ENCODE measurements at regions not wholly inside any gene's neighbourhood (a gene's known extent, or its start where the extent isn't known, plus 50 kb on each side); places are given as distances from the start of the nearest gene placed in this dataset.

DNA sequence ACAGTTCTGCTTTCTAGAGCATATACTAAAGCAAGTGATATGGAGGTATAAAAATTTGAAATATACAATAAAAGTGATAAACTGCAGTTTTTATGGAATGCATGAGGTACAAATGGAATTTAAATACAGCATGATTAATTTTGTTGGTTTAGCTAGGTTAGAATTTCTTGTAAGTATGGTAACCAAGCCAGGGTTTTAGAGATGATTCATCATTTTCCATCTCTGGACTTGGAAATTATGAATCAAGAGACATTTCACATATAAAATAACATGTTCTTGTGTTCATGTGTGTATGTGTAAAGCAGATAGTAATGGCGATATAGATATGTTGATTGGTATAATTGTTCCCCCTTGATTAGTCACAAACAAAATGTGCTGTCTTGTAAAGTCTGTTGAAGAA, 1219.8 kb downstream of the CDH8 start:
- no peak for TF ChIP-seq FOXA2 (IDR thresholded peaks at IDR 0.05)
- no peak for TF ChIP-seq FOXA1 (IDR thresholded peaks at IDR 0.05)
- no peak for TF ChIP-seq SP1 (IDR thresholded peaks at IDR 0.05)
- TF ChIP-seq, protein P1, sequence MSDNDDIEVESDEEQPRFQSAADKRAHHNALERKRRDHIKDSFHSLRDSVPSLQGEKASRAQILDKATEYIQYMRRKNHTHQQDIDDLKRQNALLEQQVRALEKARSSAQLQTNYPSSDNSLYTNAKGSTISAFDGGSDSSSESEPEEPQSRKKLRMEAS (IDR thresholded peaks at IDR 0.05), result no peak
- TF ChIP-seq YY1 (IDR thresholded peaks at IDR 0.05), result no peak
- no peak for TF ChIP-seq HNF4G (IDR thresholded peaks at IDR 0.05)
- no peak for TF ChIP-seq NR2F2 (IDR thresholded peaks at IDR 0.05)
- no peak for TF ChIP-seq ZBTB33 (IDR thresholded peaks at IDR 0.05)
- TF ChIP-seq RXRA (IDR thresholded peaks at IDR 0.05), result no peak
- TF ChIP-seq, protein P2, sequence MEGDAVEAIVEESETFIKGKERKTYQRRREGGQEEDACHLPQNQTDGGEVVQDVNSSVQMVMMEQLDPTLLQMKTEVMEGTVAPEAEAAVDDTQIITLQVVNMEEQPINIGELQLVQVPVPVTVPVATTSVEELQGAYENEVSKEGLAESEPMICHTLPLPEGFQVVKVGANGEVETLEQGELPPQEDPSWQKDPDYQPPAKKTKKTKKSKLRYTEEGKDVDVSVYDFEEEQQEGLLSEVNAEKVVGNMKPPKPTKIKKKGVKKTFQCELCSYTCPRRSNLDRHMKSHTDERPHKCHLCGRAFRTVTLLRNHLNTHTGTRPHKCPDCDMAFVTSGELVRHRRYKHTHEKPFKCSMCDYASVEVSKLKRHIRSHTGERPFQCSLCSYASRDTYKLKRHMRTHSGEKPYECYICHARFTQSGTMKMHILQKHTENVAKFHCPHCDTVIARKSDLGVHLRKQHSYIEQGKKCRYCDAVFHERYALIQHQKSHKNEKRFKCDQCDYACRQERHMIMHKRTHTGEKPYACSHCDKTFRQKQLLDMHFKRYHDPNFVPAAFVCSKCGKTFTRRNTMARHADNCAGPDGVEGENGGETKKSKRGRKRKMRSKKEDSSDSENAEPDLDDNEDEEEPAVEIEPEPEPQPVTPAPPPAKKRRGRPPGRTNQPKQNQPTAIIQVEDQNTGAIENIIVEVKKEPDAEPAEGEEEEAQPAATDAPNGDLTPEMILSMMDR (IDR thresholded peaks at IDR 0.05; ENCODE audit: low read depth, low read length, missing input control), result no peak
- TF ChIP-seq RAD21 (IDR thresholded peaks at IDR 0.05), result no peak
- TF ChIP-seq, protein P3, sequence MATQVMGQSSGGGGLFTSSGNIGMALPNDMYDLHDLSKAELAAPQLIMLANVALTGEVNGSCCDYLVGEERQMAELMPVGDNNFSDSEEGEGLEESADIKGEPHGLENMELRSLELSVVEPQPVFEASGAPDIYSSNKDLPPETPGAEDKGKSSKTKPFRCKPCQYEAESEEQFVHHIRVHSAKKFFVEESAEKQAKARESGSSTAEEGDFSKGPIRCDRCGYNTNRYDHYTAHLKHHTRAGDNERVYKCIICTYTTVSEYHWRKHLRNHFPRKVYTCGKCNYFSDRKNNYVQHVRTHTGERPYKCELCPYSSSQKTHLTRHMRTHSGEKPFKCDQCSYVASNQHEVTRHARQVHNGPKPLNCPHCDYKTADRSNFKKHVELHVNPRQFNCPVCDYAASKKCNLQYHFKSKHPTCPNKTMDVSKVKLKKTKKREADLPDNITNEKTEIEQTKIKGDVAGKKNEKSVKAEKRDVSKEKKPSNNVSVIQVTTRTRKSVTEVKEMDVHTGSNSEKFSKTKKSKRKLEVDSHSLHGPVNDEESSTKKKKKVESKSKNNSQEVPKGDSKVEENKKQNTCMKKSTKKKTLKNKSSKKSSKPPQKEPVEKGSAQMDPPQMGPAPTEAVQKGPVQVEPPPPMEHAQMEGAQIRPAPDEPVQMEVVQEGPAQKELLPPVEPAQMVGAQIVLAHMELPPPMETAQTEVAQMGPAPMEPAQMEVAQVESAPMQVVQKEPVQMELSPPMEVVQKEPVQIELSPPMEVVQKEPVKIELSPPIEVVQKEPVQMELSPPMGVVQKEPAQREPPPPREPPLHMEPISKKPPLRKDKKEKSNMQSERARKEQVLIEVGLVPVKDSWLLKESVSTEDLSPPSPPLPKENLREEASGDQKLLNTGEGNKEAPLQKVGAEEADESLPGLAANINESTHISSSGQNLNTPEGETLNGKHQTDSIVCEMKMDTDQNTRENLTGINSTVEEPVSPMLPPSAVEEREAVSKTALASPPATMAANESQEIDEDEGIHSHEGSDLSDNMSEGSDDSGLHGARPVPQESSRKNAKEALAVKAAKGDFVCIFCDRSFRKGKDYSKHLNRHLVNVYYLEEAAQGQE (IDR thresholded peaks at IDR 0.05), result no peak
- no peak for TF ChIP-seq JUND (IDR thresholded peaks at IDR 0.05)
- no peak for TF ChIP-seq TAF1 (conservative IDR thresholded peaks at IDR 0.05)
- TF ChIP-seq, protein P4, sequence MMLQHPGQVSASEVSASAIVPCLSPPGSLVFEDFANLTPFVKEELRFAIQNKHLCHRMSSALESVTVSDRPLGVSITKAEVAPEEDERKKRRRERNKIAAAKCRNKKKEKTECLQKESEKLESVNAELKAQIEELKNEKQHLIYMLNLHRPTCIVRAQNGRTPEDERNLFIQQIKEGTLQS (IDR thresholded peaks at IDR 0.05), result no peak
- H3K9ac ChIP-seq (ENCODE audit: low read depth in 1 of 2, low read length in 2 of 2), result no peak overlapping the region
- no peak overlapping the region for H3K4me3 ChIP-seq (ENCODE audit: low read depth in 1 of 3, low read length in 3 of 3)
- H3K27me3 ChIP-seq (ENCODE audit: control insufficient read depth in 4 of 4, insufficient read depth in 4 of 4, low read length in 3 of 4), result no peaks in the 10 kb centered on the region
- H3K36me3 ChIP-seq (ENCODE audit: control insufficient read depth in 4 of 4, insufficient read depth in 3 of 4, low read depth in 1 of 4, low read length in 3 of 4), result no peaks in the 10 kb centered on the region
- no peaks in the 10 kb centered on the region for H3K4me1 ChIP-seq (ENCODE audit: control insufficient read depth in 4 of 4, insufficient read depth in 4 of 4, low read length in 3 of 4)
- DNase-seq (ENCODE audit: low spot score), result no peak
- H3K9me3 ChIP-seq (ENCODE audit: control insufficient read depth in 4 of 4, low read length in 3 of 4), result no peaks in the 10 kb centered on the region
- no peak overlapping the region for H3K27ac ChIP-seq (ENCODE audit: low read depth in 1 of 2, low read length in 2 of 2)
- WGBS, result 83% methylated on average over 1 of the region's 1 CpG

GRCh38 chr16:60815865-60816264, 1220.4 kb downstream of the CDH8 start:
- no peaks in the 10 kb centered on the region for H3K27me3 ChIP-seq (ENCODE audit: control insufficient read depth in 4 of 4, insufficient read depth in 4 of 4, low read length in 3 of 4)
- H3K36me3 ChIP-seq (ENCODE audit: control insufficient read depth in 4 of 4, insufficient read depth in 3 of 4, low read depth in 1 of 4, low read length in 3 of 4), result no peaks in the 10 kb centered on the region
- no peaks in the 10 kb centered on the region for H3K9me3 ChIP-seq (ENCODE audit: control insufficient read depth in 4 of 4, low read length in 3 of 4)
- no peak overlapping the region for H3K9ac ChIP-seq (ENCODE audit: low read depth in 1 of 2, low read length in 2 of 2)
- WGBS, result 55% methylated on average over 3 of the region's 3 CpGs
- H3K4me1 ChIP-seq (ENCODE audit: control insufficient read depth in 4 of 4, insufficient read depth in 4 of 4, low read length in 3 of 4), result no peaks in the 10 kb centered on the region
- no peak for DNase-seq (ENCODE audit: low spot score)
- H3K4me3 ChIP-seq (ENCODE audit: low read depth in 1 of 3, low read length in 3 of 3), result no peak overlapping the region
- H3K27ac ChIP-seq (ENCODE audit: low read depth in 1 of 2, low read length in 2 of 2), result no peak overlapping the region
- TF ChIP-seq, protein P2 (IDR thresholded peaks at IDR 0.05; ENCODE audit: low read depth, low read length, missing input control), result no peak
- no peak for TF ChIP-seq TAF1 (conservative IDR thresholded peaks at IDR 0.05)
- no peak for TF ChIP-seq NR2F2 (IDR thresholded peaks at IDR 0.05)
- TF ChIP-seq, protein P3 (IDR thresholded peaks at IDR 0.05), result no peak
- TF ChIP-seq HNF4A (conservative IDR thresholded peaks at IDR 0.05), result no peak
- TF ChIP-seq, protein P4 (IDR thresholded peaks at IDR 0.05), result no peak
- no peak for TF ChIP-seq FOXA1 (IDR thresholded peaks at IDR 0.05)
- no peak for TF ChIP-seq YY1 (IDR thresholded peaks at IDR 0.05)
- TF ChIP-seq RAD21 (IDR thresholded peaks at IDR 0.05), result no peak
- no peak for TF ChIP-seq GABPA (IDR thresholded peaks at IDR 0.05 in 1 of 2, conservative IDR thresholded peaks at IDR 0.05 in 1 of 2)
- TF ChIP-seq SP1 (IDR thresholded peaks at IDR 0.05), result no peak
- TF ChIP-seq EGR1 (IDR thresholded peaks at IDR 0.05; ENCODE audit: low read depth in 2 of 2), result no peak
- TF ChIP-seq RXRA (IDR thresholded peaks at IDR 0.05), result no peak
- TF ChIP-seq HNF4G (IDR thresholded peaks at IDR 0.05), result no peak

Data from liver (tissue), 8 donors.